Neuron (in vitro differentiated cells): ENCODE measurements at regions not wholly inside any gene's neighbourhood (a gene's known extent, or its start where the extent isn't known, plus 50 kb on each side); places are given as distances from the start of the nearest gene placed in this dataset.
A peak's percentile ranks its signal among the peaks of the same experiment; 100 is the strongest.

Experiments used
- H2AFZ ChIP-seq: one replicate; pipeline ENCODE4 v1.6.1; 2013; ENCODE audit warnings: low read depth, mild to moderate bottlenecking, inconsistent platforms, low read length, moderate library complexity
- H3K27me3 ChIP-seq: one replicate; pipeline ENCODE4 v1.6.1; 2013; ENCODE audit warnings: low read length; ENCODE audit not compliant: insufficient read depth
- H3K36me3 ChIP-seq: one replicate; pipeline ENCODE4 v1.6.1; 2013; ENCODE audit warnings: low read length; ENCODE audit not compliant: insufficient read depth
- H3K4me1 ChIP-seq: one replicate; pipeline ENCODE4 v1.6.1; 2013; ENCODE audit warnings: low read length; ENCODE audit not compliant: insufficient read depth
- H3K4me3 ChIP-seq: 2 replicates; pipeline ENCODE4 v1.5.1; 2013; ENCODE audit warnings: mild to moderate bottlenecking, low read length, moderate library complexity
- H3K9me3 ChIP-seq: one replicate; pipeline ENCODE4 v1.6.1; 2013; ENCODE audit warnings: low read length

DNA sequence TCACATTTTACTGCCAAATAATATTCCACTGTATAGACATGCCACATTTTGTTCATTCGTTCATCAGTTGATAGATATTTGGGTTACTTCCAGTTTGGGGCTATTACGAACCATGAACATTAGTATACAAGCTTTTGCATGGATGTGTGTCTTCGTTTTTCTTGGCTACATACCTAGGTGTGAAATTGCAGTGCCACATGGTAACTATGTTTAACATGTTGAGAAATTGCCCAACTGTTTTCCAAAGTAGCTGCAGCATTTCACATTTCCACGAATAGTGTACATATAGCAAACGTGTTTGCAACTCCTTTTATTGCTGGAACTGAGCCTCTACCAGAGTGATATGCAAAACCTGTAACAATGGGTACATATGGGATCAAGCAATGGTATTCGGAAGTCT lies 221.5 kb downstream of the VEGFC start:
- no peaks in the 10 kb centered on the region for H3K36me3 ChIP-seq
- H2AFZ ChIP-seq: no peak overlapping the region
- H3K27me3 ChIP-seq: no peaks in the 10 kb centered on the region
- H3K9me3 ChIP-seq: no peaks in the 10 kb centered on the region
- H3K4me3 ChIP-seq: no peak overlapping the region
- H3K4me1 ChIP-seq: no peaks in the 10 kb centered on the region

DNA sequence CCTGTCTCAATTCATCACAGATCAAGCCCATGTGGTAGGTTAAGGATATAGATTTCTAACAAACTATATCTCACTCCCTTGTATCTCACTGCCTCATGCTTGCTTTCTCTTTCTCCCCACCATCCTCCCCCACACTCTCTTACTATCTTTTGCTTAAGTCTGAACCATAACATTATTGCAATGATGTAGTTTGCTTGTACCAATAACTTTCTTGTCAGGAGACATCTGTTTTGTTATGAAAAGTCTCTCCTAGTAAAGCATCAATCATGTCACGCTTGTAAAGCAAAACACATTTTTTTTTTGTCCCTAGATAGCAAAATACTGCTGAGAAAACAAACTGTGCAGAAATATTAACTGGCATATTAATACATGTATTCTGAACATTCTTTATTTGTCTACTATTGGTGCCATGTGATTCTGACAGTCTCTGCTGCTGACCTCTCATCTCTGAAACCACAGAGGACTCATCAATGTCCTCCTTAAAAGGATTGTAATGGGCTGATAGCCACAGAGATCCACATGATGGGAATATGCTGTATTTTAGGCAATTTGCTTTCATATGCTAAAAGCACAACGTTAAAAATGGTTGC lies 217.5 kb downstream of the VEGFC start:
- H3K9me3 ChIP-seq: no peaks in the 10 kb centered on the region
- no peaks in the 10 kb centered on the region for H3K27me3 ChIP-seq
- no peak overlapping the region for H3K4me3 ChIP-seq
- no peak overlapping the region for H2AFZ ChIP-seq
- H3K36me3 ChIP-seq: no peaks in the 10 kb centered on the region
- no peaks in the 10 kb centered on the region for H3K4me1 ChIP-seq

DNA sequence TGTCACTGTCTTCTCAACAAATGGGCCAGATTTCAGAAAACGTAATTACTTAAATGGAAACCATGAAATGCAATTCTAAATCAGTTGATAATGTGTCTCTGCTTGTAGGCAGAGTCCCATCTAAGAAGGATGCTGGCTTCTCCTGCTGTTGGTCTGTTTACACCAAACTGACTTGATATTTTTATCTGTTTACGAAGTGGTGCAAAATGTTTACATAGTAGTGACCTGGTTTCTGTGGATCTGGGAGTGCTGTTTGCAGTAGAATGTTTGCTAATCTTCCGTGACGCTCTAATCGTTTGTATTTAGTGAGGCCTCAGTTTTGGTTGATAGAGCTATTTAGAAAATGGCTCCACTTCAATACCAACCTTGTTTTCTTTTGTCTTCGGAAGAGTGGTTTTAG lies 213.5 kb downstream of the VEGFC start:
- H3K27me3 ChIP-seq: no peaks in the 10 kb centered on the region
- H3K4me1 ChIP-seq: no peaks in the 10 kb centered on the region
- H3K4me3 ChIP-seq: no peak overlapping the region
- H2AFZ ChIP-seq: no peak overlapping the region
- no peaks in the 10 kb centered on the region for H3K9me3 ChIP-seq
- H3K36me3 ChIP-seq: no peaks in the 10 kb centered on the region

DNA sequence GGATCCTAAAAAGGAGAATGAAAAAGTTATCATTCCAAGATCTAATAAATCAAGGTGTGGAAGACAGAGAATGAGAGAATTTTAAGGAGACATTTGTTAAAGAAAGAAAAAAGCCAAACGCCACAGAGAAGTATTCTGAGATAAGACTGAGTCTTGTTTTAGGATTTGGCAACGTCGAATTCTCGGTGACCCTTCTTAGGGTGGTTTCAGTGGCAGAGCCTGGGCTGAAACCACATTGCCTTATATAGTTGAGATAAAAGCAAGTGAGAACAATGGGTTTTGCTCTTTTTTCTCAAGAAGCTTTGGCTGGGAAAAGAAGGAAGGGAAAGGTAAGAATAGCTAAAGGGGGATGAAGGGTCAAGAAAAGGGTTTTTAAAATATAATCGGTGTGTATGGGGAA lies 209.4 kb downstream of the VEGFC start:
- Histone ChIP-seq H3K27me3 (no peaks in the 10 kb centered on the region), H3K4me1 (no peaks in the 10 kb centered on the region), H3K36me3 (no peaks in the 10 kb centered on the region), H2AFZ (no peak overlapping the region), H3K4me3 (no peak overlapping the region), H3K9me3 (no peaks in the 10 kb centered on the region)

DNA sequence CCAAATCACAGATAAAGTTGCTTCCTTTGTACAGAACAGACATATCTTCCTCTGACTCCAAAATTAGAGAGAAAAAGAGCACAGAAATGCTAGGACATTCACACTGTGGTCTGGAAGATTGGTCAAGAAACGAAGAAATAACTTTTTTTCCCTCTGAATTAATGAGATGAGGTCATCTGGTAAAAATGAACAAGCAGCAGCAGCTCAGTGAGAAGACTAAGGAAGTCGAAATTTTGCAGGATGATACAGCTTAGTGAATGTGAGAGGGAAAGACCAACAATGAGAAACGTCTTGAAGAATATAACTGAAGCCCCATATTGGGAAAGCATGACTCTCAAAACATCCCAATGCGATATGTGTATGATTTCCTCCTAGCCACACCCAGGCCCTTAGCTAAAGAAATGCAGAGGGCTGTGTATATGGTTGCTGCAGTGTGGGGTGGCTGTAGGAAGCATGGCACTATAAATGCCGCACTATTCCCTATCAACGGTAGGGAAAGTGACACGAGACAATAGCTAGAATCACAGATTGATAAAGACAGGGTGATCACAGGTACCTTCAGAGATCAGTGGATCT lies 208.6 kb downstream of the VEGFC start:
- Histone ChIP-seq H3K4me3 (no peak overlapping the region), H2AFZ (peak overlapping the region; percentile 1), H3K36me3 (no peaks in the 10 kb centered on the region), H3K9me3 (no peaks in the 10 kb centered on the region), H3K4me1 (no peaks in the 10 kb centered on the region), H3K27me3 (no peaks in the 10 kb centered on the region)

DNA sequence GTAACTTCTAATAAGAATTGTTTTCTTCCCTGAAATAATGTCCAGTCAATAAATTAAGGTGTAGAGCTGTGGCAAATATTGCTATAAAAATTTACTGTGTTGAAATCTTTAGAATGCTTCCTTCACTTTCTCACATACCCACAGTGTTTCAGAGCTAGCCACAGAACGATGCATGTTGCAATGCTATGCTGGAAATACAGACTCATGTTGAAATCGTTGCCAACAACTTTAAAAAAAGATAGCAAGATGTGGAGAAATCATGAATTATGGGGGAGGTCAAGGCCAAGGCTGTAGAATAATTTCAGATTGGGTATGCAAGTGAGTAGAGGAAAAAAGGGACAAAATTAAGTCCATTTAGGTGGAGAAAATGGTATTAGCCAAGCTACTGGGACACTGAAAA lies 204.8 kb downstream of the VEGFC start:
- no peaks in the 10 kb centered on the region for H3K9me3 ChIP-seq
- H3K4me3 ChIP-seq: no peak overlapping the region
- H3K4me1 ChIP-seq: no peaks in the 10 kb centered on the region
- H2AFZ ChIP-seq: no peak overlapping the region
- no peaks in the 10 kb centered on the region for H3K27me3 ChIP-seq
- H3K36me3 ChIP-seq: no peaks in the 10 kb centered on the region

DNA sequence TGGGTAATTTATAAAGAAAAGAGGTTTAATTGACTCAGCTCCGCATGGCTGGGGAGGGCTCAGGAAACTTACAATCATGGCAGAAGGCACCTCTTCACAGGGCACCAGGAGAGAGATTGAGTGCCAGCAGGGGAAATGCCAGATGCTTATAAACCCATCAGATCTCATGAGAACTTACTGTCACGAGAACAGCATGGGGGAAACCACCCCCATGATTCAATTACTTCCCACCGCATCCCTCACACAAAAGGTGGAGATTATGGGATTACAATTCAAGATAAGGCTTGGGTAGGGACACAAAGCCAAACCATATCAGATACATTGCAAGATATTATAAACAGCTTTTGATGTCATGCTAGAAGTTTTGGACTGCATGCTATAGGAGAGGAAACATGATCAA lies 204.3 kb downstream of the VEGFC start:
- Histone ChIP-seq H3K36me3 (no peaks in the 10 kb centered on the region), H3K4me1 (no peaks in the 10 kb centered on the region), H3K4me3 (no peak overlapping the region), H3K9me3 (no peaks in the 10 kb centered on the region), H3K27me3 (no peaks in the 10 kb centered on the region), H2AFZ (no peak overlapping the region)

DNA sequence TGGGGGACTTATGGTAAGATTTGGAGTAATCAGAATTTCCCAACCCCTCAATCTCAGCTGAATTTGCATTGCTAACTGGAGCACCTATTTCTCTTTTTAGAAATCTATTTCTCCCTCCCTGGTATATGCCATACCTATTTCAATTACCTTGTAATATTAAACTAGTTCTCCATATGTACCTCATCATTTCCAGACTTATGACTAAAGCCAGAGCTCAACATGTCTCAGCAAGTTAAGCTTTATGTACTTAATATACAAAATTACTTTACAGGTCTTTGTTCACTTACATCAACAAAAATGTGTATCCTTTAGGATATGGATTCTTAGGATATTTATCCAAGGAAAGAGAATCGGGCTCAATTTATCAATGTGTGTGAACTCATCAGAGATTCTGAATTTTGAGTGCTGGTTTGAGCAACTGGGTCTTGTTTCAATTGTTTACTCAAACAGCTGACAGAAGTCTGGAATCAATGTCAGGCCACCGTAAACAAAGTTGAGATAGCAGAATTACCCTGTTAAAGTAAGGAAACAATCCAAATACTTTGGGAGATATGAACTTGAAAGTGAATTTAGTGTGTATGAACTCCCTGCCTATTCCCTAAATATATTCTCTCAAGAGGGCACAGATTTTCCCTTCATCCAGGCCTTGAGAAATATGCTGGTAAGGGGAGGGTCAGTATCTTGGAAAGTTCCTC lies 199.6 kb downstream of the VEGFC start:
- H3K27me3 ChIP-seq: no peaks in the 10 kb centered on the region
- H3K4me1 ChIP-seq: peaks cover 3% of the 10 kb centered on the region
- no peak overlapping the region for H2AFZ ChIP-seq
- no peaks in the 10 kb centered on the region for H3K9me3 ChIP-seq
- H3K4me3 ChIP-seq: no peak overlapping the region
- no peaks in the 10 kb centered on the region for H3K36me3 ChIP-seq

DNA sequence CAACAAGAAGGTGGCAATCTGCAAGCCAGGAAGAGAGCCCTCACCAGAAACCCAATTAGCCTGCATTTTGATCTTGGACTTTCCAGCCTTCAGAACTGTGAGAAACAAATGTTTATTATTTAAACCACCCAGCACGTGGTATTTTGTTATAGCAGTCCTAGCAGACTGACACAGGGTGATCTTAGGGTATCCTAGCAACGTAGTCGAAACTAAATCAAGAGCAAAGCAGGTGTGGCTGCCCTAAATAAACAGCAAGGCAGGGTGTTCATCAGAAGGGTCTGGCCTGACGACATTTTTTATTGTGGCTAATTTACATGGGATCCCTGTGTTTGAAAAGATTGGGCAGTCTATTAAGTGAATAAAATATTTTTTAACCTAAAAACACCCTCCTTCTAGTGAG lies 198.8 kb downstream of the VEGFC start:
- no peaks in the 10 kb centered on the region for H3K9me3 ChIP-seq
- H3K4me3 ChIP-seq: no peak overlapping the region
- no peaks in the 10 kb centered on the region for H3K27me3 ChIP-seq
- H3K4me1 ChIP-seq: peaks cover 3% of the 10 kb centered on the region
- no peaks in the 10 kb centered on the region for H3K36me3 ChIP-seq
- H2AFZ ChIP-seq: no peak overlapping the region

DNA sequence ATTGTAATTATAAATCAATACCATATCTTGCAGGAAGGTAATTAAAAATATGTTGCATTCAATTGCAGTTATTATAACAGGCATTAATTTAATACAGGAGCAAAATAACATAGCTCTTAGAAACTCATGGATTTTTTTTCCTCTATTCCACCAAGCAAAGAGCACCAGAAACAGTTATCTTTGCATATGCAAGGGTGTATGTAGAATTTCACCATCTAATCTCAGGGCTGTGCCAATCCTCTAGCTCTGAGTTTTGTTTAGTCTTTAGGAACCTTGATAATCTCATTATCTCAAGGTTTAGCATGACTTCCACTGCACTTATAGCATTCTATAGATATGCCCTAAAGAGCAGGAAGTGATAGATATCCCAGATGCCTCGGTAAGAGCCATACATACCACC lies 197.5 kb downstream of the VEGFC start:
- Histone ChIP-seq H3K36me3 (no peaks in the 10 kb centered on the region), H3K27me3 (no peaks in the 10 kb centered on the region), H3K4me3 (no peak overlapping the region), H3K4me1 (peaks cover 3% of the 10 kb centered on the region), H2AFZ (no peak overlapping the region), H3K9me3 (no peaks in the 10 kb centered on the region)

DNA sequence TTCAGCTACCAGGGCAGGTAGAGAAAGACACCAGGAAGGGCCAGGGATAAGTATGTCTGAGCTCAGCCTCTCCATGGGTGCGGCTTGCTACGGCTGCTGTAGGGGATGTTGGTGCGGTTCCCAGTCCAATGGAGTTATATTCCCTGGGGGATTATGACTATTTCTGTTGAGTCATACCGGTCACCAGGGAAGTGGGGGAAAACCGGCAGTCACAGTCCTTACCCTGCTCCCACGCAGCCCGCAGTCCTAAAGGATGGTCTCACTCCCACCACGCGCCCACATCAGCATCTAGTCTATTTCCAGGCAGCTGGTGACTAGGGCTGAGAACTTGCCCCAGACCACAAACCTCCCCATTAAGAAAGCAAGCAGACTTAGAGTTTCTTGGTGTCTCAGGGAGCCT lies 191.6 kb downstream of the VEGFC start:
- Histone ChIP-seq H3K4me3 (no peak overlapping the region), H2AFZ (no peak overlapping the region), H3K4me1 (no peaks in the 10 kb centered on the region), H3K36me3 (no peaks in the 10 kb centered on the region), H3K9me3 (no peaks in the 10 kb centered on the region), H3K27me3 (no peaks in the 10 kb centered on the region)

DNA sequence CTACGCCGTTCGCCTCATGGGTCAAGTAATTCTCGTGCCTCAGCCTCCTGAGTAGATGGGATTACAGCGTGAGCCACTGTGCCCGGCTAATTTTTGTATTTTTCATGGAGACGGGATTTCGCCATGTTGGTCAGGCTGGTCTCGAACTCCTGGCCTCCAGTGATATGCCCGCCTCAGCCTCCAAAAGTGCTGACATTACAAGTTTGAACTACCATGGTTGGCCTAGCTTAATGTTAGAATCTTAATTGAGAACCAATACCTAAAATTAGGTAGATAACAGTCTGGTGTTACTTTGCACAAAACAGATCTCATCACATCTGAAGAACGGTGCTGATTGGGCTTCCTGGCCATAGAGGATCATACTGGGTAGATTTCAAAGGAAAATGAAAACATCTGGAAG lies 184.9 kb downstream of the VEGFC start:
- Histone ChIP-seq H3K9me3 (no peaks in the 10 kb centered on the region), H3K4me1 (no peaks in the 10 kb centered on the region), H2AFZ (no peak overlapping the region), H3K4me3 (no peak overlapping the region), H3K36me3 (no peaks in the 10 kb centered on the region), H3K27me3 (no peaks in the 10 kb centered on the region)

DNA sequence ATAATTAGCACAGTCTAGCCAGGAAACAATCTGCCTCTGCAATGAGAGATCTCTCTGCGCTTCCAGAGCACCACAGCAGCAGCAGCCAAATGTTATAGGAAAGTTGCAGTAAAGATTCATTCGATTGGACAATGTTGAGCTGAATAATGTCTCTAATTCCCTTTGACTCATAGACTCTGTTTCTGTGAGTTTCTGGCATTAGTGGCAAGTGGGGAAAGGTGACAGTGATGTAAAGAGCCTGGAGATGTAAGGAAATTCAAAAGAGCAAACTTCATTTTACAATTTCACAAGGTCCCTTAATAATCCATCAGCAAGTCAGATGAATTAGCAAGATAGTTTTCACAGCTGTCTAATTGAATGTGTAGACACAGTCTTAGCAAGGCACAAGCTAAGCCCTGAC lies 184.4 kb downstream of the VEGFC start:
- H3K27me3 ChIP-seq: no peaks in the 10 kb centered on the region

DNA sequence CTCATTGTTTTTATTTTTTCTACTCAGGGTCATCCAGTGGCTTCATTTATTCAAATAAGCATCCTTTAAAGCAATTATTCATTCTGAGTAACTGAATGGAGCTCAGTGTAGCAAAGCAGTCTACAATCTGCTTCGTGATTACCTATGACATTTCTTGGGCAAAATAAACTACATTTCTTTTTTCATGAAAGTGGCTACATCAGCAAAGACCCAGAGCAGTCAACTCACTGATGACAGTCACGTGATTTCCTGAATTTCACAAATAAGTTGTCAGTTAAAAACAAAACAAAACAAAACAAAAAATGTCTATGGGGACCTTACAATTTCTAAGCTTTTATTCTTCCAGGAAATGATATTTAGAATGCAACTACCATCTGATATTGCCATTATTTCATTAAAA lies 182.1 kb downstream of the VEGFC start:
- Histone ChIP-seq H3K36me3 (no peaks in the 10 kb centered on the region), H3K9me3 (no peaks in the 10 kb centered on the region), H3K4me3 (no peak overlapping the region), H2AFZ (no peak overlapping the region), H3K4me1 (no peaks in the 10 kb centered on the region), H3K27me3 (no peaks in the 10 kb centered on the region)

More for the DNA sequence above, 184.4 kb downstream of the VEGFC start:
- Histone ChIP-seq H3K36me3 (no peaks in the 10 kb centered on the region), H2AFZ (no peak overlapping the region), H3K4me1 (no peaks in the 10 kb centered on the region), H3K9me3 (no peaks in the 10 kb centered on the region), H3K4me3 (no peak overlapping the region)
